ENCODE measurements at regions not wholly inside any gene's neighbourhood (a gene's known extent, or its start where the extent isn't known, plus 50 kb on each side); places are given as distances from the start of the nearest gene placed in this dataset.

GRCh38 chr2:194443926-194444325 lies 1213.1 kb upstream of the SLC39A10 start:
- intact Hi-C loops (cut with DNase I), result no loop called here
- no peak for DNase-seq
- Histone ChIP-seq H3K4me1 (no peaks in the 10 kb centered on the region), H3K4me3 (replicated peaks in 1 of 3) (no peak overlapping the region), H3K27me3 (no peaks in the 10 kb centered on the region), H3K27ac (no peak overlapping the region), H3K9me3 (no peaks in the 10 kb centered on the region), H3K36me3 (no peaks in the 10 kb centered on the region)
- WGBS, 2 donors, result 63 to 64% methylated on average over 1 of the region's 1 CpG
- TF ChIP-seq POLR2A (IDR thresholded peaks at IDR 0.05) (no peak), CTCF (IDR thresholded peaks at IDR 0.05) (no peak)

- intact Hi-C loops (cut with DNase I), result no loop called here
- H3K36me3 ChIP-seq, result no peaks in the 10 kb centered on the region
- DNase-seq, result no peak
- 70 to 78% methylated on average over 3 of the region's 3 CpGs for WGBS, 2 donors
- no peaks in the 10 kb centered on the region for H3K27me3 ChIP-seq
- no peaks in the 10 kb centered on the region for H3K9me3 ChIP-seq
- H3K4me1 ChIP-seq, result no peaks in the 10 kb centered on the region
- TF ChIP-seq POLR2A (IDR thresholded peaks at IDR 0.05) (no peak), CTCF (IDR thresholded peaks at IDR 0.05) (no peak)
- H3K4me3 ChIP-seq (replicated peaks in 1 of 3), result no peak overlapping the region
- H3K27ac ChIP-seq, result no peak overlapping the region
These were observed 1232.3 kb upstream of the SLC39A10 start for GRCh38 chr2:194424683-194425209.

- 77 to 87% methylated on average over 3 of the region's 3 CpGs for WGBS, 2 donors
- intact Hi-C loops (cut with DNase I), result no loop called here
- Histone ChIP-seq H3K4me1 (no peaks in the 10 kb centered on the region), H3K4me3 (replicated peaks in 1 of 3) (no peak overlapping the region), H3K27ac (no peak overlapping the region), H3K9me3 (no peaks in the 10 kb centered on the region), H3K27me3 (no peaks in the 10 kb centered on the region), H3K36me3 (no peaks in the 10 kb centered on the region)
- DNase-seq, result no peak
- TF ChIP-seq POLR2A (IDR thresholded peaks at IDR 0.05), result no peak
- no peak for TF ChIP-seq CTCF (IDR thresholded peaks at IDR 0.05)
These were observed 1245.8 kb upstream of the SLC39A10 start for GRCh38 chr2:194411221-194411620.

GRCh38 chr2:194395818-194396217 lies 1261.2 kb upstream of the SLC39A10 start:
- Histone ChIP-seq H3K36me3 (no peaks in the 10 kb centered on the region), H3K27ac (no peak overlapping the region), H3K4me1 (no peaks in the 10 kb centered on the region), H3K9me3 (no peaks in the 10 kb centered on the region), H3K27me3 (no peaks in the 10 kb centered on the region), H3K4me3 (replicated peaks in 1 of 3) (no peak overlapping the region)
- no peak for DNase-seq
- no peak for TF ChIP-seq POLR2A (IDR thresholded peaks at IDR 0.05)
- TF ChIP-seq CTCF (IDR thresholded peaks at IDR 0.05), result no peak
- 83 to 84% methylated on average over 3 of the region's 3 CpGs for WGBS, 2 donors
- intact Hi-C loops (cut with DNase I), result no loop called here

- no peak for DNase-seq
- no peak overlapping the region for H3K4me3 ChIP-seq (replicated peaks in 1 of 3)
- no peaks in the 10 kb centered on the region for H3K36me3 ChIP-seq
- H3K27ac ChIP-seq, result no peak overlapping the region
- intact Hi-C loops (cut with DNase I), result no loop called here
- TF ChIP-seq POLR2A (IDR thresholded peaks at IDR 0.05), result no peak
- no peak for TF ChIP-seq CTCF (IDR thresholded peaks at IDR 0.05)
- no peaks in the 10 kb centered on the region for H3K4me1 ChIP-seq
- H3K27me3 ChIP-seq, result no peaks in the 10 kb centered on the region
- 57 to 73% methylated on average over 1 of the region's 1 CpG for WGBS, 2 donors
- H3K9me3 ChIP-seq, result no peaks in the 10 kb centered on the region
These were observed 1271.7 kb upstream of the SLC39A10 start for GRCh38 chr2:194385376-194385775.
